PC-9 (cell line): ENCODE measurements at regions not wholly inside any gene's neighbourhood (a gene's known extent, or its start where the extent isn't known, plus 50 kb on each side); places are given as distances from the start of the nearest gene placed in this dataset.

Source experiments
- EZH2 ChIP-seq: fragments of 200-600 bp; sonication (generic); IDR thresholded peaks from 2 replicates; pipeline ENCODE4 v1.8.0; 2017; ENCODE audit warnings: antibody characterized with exemption, low read depth
- TF ChIP-seq, protein P1 (sequence below): fragments of 200-600 bp; sonication (generic); conservative IDR thresholded peaks from 2 replicates; pipeline ENCODE4 v1.6.1; 2017; ENCODE audit warnings: mixed run types, antibody characterized with exemption, mild to moderate bottlenecking, moderate library complexity

DNA sequence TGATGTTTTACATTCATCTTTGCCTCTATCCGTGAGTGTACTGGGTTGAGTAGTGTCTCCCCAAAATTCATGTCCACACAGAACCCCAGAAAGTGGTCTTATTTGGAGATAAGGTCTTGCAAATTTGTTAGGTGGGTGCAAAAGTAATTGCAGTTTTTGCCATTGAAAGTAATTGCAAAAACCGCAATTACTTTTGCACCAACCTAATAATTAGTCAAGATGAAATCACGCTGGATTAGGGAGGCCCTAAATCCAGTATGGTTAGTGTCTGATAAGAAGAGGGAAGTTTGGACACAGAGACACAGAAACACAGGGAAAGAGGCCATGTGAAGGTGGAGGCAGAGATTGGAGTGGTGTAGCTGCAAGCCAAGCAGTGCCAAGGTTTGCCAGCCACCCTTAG is 57.8 kb upstream of the SPRED2 start:
- no peak for TF ChIP-seq EZH2
- TF ChIP-seq, protein P1, sequence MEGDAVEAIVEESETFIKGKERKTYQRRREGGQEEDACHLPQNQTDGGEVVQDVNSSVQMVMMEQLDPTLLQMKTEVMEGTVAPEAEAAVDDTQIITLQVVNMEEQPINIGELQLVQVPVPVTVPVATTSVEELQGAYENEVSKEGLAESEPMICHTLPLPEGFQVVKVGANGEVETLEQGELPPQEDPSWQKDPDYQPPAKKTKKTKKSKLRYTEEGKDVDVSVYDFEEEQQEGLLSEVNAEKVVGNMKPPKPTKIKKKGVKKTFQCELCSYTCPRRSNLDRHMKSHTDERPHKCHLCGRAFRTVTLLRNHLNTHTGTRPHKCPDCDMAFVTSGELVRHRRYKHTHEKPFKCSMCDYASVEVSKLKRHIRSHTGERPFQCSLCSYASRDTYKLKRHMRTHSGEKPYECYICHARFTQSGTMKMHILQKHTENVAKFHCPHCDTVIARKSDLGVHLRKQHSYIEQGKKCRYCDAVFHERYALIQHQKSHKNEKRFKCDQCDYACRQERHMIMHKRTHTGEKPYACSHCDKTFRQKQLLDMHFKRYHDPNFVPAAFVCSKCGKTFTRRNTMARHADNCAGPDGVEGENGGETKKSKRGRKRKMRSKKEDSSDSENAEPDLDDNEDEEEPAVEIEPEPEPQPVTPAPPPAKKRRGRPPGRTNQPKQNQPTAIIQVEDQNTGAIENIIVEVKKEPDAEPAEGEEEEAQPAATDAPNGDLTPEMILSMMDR = no peak
